ENCODE measurements at regions not wholly inside any gene's neighbourhood (a gene's known extent, or its start where the extent isn't known, plus 50 kb on each side); places are given as distances from the start of the nearest gene placed in this dataset.

- peaks cover 8% of the 10 kb centered on the region for H3K9me3 Mint-ChIP-seq
- no peak overlapping the region for H3K27ac Mint-ChIP-seq
- H3K27me3 Mint-ChIP-seq (ENCODE audit: low read depth) = no peaks in the 10 kb centered on the region
- no peak overlapping the region for H3K4me3 Mint-ChIP-seq
- TF ChIP-seq, protein P1, sequence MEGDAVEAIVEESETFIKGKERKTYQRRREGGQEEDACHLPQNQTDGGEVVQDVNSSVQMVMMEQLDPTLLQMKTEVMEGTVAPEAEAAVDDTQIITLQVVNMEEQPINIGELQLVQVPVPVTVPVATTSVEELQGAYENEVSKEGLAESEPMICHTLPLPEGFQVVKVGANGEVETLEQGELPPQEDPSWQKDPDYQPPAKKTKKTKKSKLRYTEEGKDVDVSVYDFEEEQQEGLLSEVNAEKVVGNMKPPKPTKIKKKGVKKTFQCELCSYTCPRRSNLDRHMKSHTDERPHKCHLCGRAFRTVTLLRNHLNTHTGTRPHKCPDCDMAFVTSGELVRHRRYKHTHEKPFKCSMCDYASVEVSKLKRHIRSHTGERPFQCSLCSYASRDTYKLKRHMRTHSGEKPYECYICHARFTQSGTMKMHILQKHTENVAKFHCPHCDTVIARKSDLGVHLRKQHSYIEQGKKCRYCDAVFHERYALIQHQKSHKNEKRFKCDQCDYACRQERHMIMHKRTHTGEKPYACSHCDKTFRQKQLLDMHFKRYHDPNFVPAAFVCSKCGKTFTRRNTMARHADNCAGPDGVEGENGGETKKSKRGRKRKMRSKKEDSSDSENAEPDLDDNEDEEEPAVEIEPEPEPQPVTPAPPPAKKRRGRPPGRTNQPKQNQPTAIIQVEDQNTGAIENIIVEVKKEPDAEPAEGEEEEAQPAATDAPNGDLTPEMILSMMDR (IDR thresholded peaks at IDR 0.05; ENCODE audit: unreplicated experiment in 3 of 3) = no peak
- no peaks in the 10 kb centered on the region for H3K36me3 Mint-ChIP-seq (ENCODE audit: low read depth)
- no peaks in the 10 kb centered on the region for H3K4me1 Mint-ChIP-seq
These were observed 310.5 kb downstream of the SATB2 start for GRCh38 chr2:199147216-199147615.

- H3K36me3 Mint-ChIP-seq (ENCODE audit: low read depth) = no peaks in the 10 kb centered on the region
- TF ChIP-seq, protein P1 (IDR thresholded peaks at IDR 0.05; ENCODE audit: unreplicated experiment in 3 of 3) = no peak
- peaks cover 6% of the 10 kb centered on the region for H3K9me3 Mint-ChIP-seq
- no peaks in the 10 kb centered on the region for H3K4me1 Mint-ChIP-seq
- no peaks in the 10 kb centered on the region for H3K27me3 Mint-ChIP-seq (ENCODE audit: low read depth)
- H3K4me3 Mint-ChIP-seq = no peak overlapping the region
- H3K27ac Mint-ChIP-seq = no peak overlapping the region
These were observed 313.2 kb downstream of the SATB2 start for GRCh38 chr2:199144546-199144945.

DNA sequence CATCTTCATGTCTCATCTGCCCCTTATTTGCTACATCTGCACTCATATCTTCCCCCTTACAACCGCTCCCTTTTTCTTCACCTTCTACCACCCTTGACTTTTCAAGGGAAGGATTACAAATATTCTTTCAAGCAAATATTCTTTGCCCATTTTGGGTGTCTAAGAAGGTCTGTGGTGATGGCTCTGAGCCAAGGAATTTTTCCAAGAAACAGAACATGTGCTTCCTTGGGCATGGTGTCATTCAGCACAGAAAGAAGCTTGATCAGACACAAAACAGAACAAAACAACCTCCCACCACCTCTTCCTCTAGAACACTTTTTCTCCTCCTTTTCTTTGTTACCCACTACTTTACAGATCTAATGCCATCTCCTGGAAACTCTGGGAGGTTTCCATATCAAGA is 313.7 kb downstream of the SATB2 start:
- Mint-ChIP-seq H3K4me1 (no peaks in the 10 kb centered on the region), H3K27me3 (ENCODE audit: low read depth) (no peaks in the 10 kb centered on the region), H3K27ac (no peak overlapping the region), H3K9me3 (peaks cover 6% of the 10 kb centered on the region), H3K4me3 (no peak overlapping the region), H3K36me3 (ENCODE audit: low read depth) (no peaks in the 10 kb centered on the region)
- TF ChIP-seq, protein P1 (IDR thresholded peaks at IDR 0.05; ENCODE audit: unreplicated experiment in 3 of 3) = no peak

- Mint-ChIP-seq H3K9me3 (peaks cover 3% of the 10 kb centered on the region), H3K27me3 (ENCODE audit: low read depth) (no peaks in the 10 kb centered on the region), H3K27ac (no peak overlapping the region), H3K36me3 (ENCODE audit: low read depth) (no peaks in the 10 kb centered on the region), H3K4me3 (no peak overlapping the region), H3K4me1 (peaks cover under 1% of the 10 kb centered on the region)
- TF ChIP-seq, protein P1 (IDR thresholded peaks at IDR 0.05; ENCODE audit: unreplicated experiment in 3 of 3) = no peak
These were observed 321.1 kb downstream of the SATB2 start for GRCh38 chr2:199136681-199137080.

DNA sequence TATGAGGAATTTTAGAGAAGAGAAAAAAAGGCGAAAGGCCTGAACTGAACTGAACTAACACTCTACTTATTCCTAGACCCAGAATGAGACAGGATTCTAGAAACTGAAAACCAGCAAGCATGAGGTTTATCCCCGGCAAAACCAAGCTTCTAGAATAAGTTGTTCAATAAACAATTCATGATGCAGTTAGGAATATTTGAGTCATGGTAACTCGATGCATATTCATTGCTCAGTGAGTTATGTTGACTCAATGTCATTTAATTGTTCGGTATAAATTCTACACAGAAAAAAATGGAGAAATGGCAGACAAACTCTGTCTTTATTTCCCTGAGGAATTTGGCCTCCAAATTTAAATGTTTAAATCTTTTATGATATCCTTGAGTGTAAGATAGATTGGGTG is 321.5 kb downstream of the SATB2 start:
- Mint-ChIP-seq H3K27me3 (ENCODE audit: low read depth) (no peaks in the 10 kb centered on the region), H3K9me3 (peaks cover 3% of the 10 kb centered on the region), H3K4me3 (no peak overlapping the region), H3K27ac (no peak overlapping the region), H3K36me3 (ENCODE audit: low read depth) (no peaks in the 10 kb centered on the region), H3K4me1 (peaks cover 5% of the 10 kb centered on the region)
- TF ChIP-seq, protein P1 (IDR thresholded peaks at IDR 0.05; ENCODE audit: unreplicated experiment in 3 of 3) = no peak

- H3K36me3 Mint-ChIP-seq (ENCODE audit: low read depth) = no peaks in the 10 kb centered on the region
- no peaks in the 10 kb centered on the region for H3K9me3 Mint-ChIP-seq
- H3K27ac Mint-ChIP-seq = no peak overlapping the region
- no peaks in the 10 kb centered on the region for H3K27me3 Mint-ChIP-seq (ENCODE audit: low read depth)
- TF ChIP-seq, protein P1 (IDR thresholded peaks at IDR 0.05; ENCODE audit: unreplicated experiment in 3 of 3) = no peak
- peaks cover 6% of the 10 kb centered on the region for H3K4me1 Mint-ChIP-seq
- H3K4me3 Mint-ChIP-seq = no peak overlapping the region
These were observed 325.9 kb downstream of the SATB2 start for GRCh38 chr2:199131876-199132275.
